ENCODE measurements at regions not wholly inside any gene's neighbourhood (a gene's known extent, or its start where the extent isn't known, plus 50 kb on each side); places are given as distances from the start of the nearest gene placed in this dataset.
"Not testable (repeated sequence)": the region's sequence is repeated elsewhere in the genome, so short reads cannot be mapped to it uniquely, and the experiment has no call there.

- DNase-seq = no peak
Measured at GRCh38 chr12:70008944-70009343, 183.9 kb downstream of the MYRFL start.

- no peak for DNase-seq
Measured at GRCh38 chr12:70011353-70011752, 186.3 kb downstream of the MYRFL start.

GRCh38 chr12:70013016-70013415 is 188.0 kb downstream of the MYRFL start:
- DNase-seq = not testable (repeated sequence)

- no peak for DNase-seq
Measured at GRCh38 chr12:70028515-70028914, 203.5 kb downstream of the MYRFL start.

GRCh38 chr12:70028918-70029317 is 203.9 kb downstream of the MYRFL start:
- no peak for DNase-seq

GRCh38 chr12:70031046-70031445 is 206.0 kb downstream of the MYRFL start:
- DNase-seq = no peak

GRCh38 chr12:70032076-70032475 is 207.0 kb downstream of the MYRFL start:
- no peak for DNase-seq

GRCh38 chr12:70033310-70033709 is 208.3 kb downstream of the MYRFL start:
- DNase-seq = no peak

GRCh38 chr12:70040141-70040540 is 203.1 kb upstream of the CNOT2 start:
- DNase-seq = no peak

GRCh38 chr12:70042675-70043074 is 200.6 kb upstream of the CNOT2 start:
- DNase-seq = no peak

- DNase-seq = no peak
Measured at GRCh38 chr12:70043490-70044138, 199.6 kb upstream of the CNOT2 start.

GRCh38 chr12:70044167-70044566 is 199.1 kb upstream of the CNOT2 start:
- DNase-seq = no peak

GRCh38 chr12:70045036-70045435 is 198.2 kb upstream of the CNOT2 start:
- DNase-seq = peak; percentile 41

- DNase-seq = no peak
Measured at GRCh38 chr12:70045514-70045913, 197.7 kb upstream of the CNOT2 start.

- DNase-seq = no peak
Measured at GRCh38 chr12:70048521-70049250, 194.5 kb upstream of the CNOT2 start.

GRCh38 chr12:70049596-70050360 is 193.5 kb upstream of the CNOT2 start:
- no peak for DNase-seq

GRCh38 chr12:70052476-70052875 is 190.8 kb upstream of the CNOT2 start:
- DNase-seq = no peak

GRCh38 chr12:70052931-70053497 is 190.2 kb upstream of the CNOT2 start:
- DNase-seq = no peak

GRCh38 chr12:70059373-70059772 is 183.9 kb upstream of the CNOT2 start:
- DNase-seq = no peak

- no peak for DNase-seq
Measured at GRCh38 chr12:70060634-70061033, 182.6 kb upstream of the CNOT2 start.

- DNase-seq = no peak
Measured at GRCh38 chr12:70068743-70069142, 174.5 kb upstream of the CNOT2 start.

- no peak for DNase-seq
Measured at GRCh38 chr12:70069221-70070105, 173.8 kb upstream of the CNOT2 start.
